ENCODE measurements at regions not wholly inside any gene's neighbourhood (a gene's known extent, or its start where the extent isn't known, plus 50 kb on each side); places are given as distances from the start of the nearest gene placed in this dataset.

- Histone ChIP-seq H3K27me3 (ENCODE audit: insufficient read depth, low read depth) (no peaks in the 10 kb centered on the region), H3K9me2 (ENCODE audit: insufficient read depth) (no peaks in the 10 kb centered on the region), H4K20me1 (ENCODE audit: insufficient read depth) (no peaks in the 10 kb centered on the region), H3K79me2 (ENCODE audit: low read depth) (no peaks in the 10 kb centered on the region), H3K4me3 (no peak overlapping the region), H3K4me1 (replicated peaks; ENCODE audit: insufficient read depth) (no peaks in the 10 kb centered on the region), H3K36me3 (ENCODE audit: low read depth) (no peaks in the 10 kb centered on the region), H3K9me3 (ENCODE audit: insufficient read depth, low read depth) (no peaks in the 10 kb centered on the region), H3F3A (ENCODE audit: insufficient read depth, low read depth) (no peaks in the 10 kb centered on the region), H2AFZ (no peak overlapping the region), H3K4me2 (no peak overlapping the region), H3K27ac (no peak overlapping the region)
- intact Hi-C loops (cut with micrococcal nuclease; ENCODE audit: unreplicated experiment) = no loop called here
- no TSS peak for BruUV-seq (replicated peaks)
- POLR2A ChIA-PET (ENCODE audit: unreplicated experiment) = no interaction called here
- no peak for TF ChIP-seq CTCF (conservative IDR thresholded peaks at IDR 0.05)
- no peak for TF ChIP-seq EZH2 (IDR thresholded peaks at IDR 0.05; ENCODE audit: low read depth)
- CTCF ChIA-PET = no interaction called here
- no peak for DNase-seq
Observed at GRCh38 chrX:40415675-40416074, 165.1 kb upstream of the ATP6AP2 start.

GRCh38 chrX:40414335-40414734 is 166.4 kb upstream of the ATP6AP2 start:
- Histone ChIP-seq H4K20me1 (ENCODE audit: insufficient read depth) (no peaks in the 10 kb centered on the region), H3K9me3 (ENCODE audit: insufficient read depth, low read depth) (no peaks in the 10 kb centered on the region), H3F3A (ENCODE audit: insufficient read depth, low read depth) (no peaks in the 10 kb centered on the region), H3K27me3 (ENCODE audit: insufficient read depth, low read depth) (no peaks in the 10 kb centered on the region), H3K4me3 (no peak overlapping the region), H3K27ac (no peak overlapping the region), H2AFZ (no peak overlapping the region), H3K9me2 (ENCODE audit: insufficient read depth) (no peaks in the 10 kb centered on the region), H3K36me3 (ENCODE audit: low read depth) (no peaks in the 10 kb centered on the region), H3K4me1 (replicated peaks; ENCODE audit: insufficient read depth) (no peaks in the 10 kb centered on the region), H3K4me2 (no peak overlapping the region), H3K79me2 (ENCODE audit: low read depth) (no peaks in the 10 kb centered on the region)
- BruUV-seq (replicated peaks) = no TSS peak
- no peak for DNase-seq
- intact Hi-C loops (cut with micrococcal nuclease; ENCODE audit: unreplicated experiment) = no loop called here
- POLR2A ChIA-PET (ENCODE audit: unreplicated experiment) = no interaction called here
- TF ChIP-seq CTCF (conservative IDR thresholded peaks at IDR 0.05) (no peak), EZH2 (IDR thresholded peaks at IDR 0.05; ENCODE audit: low read depth) (no peak)
- CTCF ChIA-PET = no interaction called here

GRCh38 chrX:40411340-40412111 is 169.2 kb upstream of the ATP6AP2 start:
- Histone ChIP-seq H4K20me1 (ENCODE audit: insufficient read depth) (no peaks in the 10 kb centered on the region), H3K9me2 (ENCODE audit: insufficient read depth) (no peaks in the 10 kb centered on the region), H3F3A (ENCODE audit: insufficient read depth, low read depth) (no peaks in the 10 kb centered on the region), H3K36me3 (ENCODE audit: low read depth) (no peaks in the 10 kb centered on the region), H3K4me2 (no peak overlapping the region), H3K79me2 (ENCODE audit: low read depth) (no peaks in the 10 kb centered on the region), H3K4me1 (replicated peaks; ENCODE audit: insufficient read depth) (no peaks in the 10 kb centered on the region), H3K4me3 (no peak overlapping the region), H2AFZ (no peak overlapping the region), H3K27ac (no peak overlapping the region), H3K27me3 (ENCODE audit: insufficient read depth, low read depth) (no peaks in the 10 kb centered on the region), H3K9me3 (ENCODE audit: insufficient read depth, low read depth) (no peaks in the 10 kb centered on the region)
- ChIA-PET CTCF (no interaction called here), POLR2A (ENCODE audit: unreplicated experiment) (no interaction called here)
- no peak for DNase-seq
- TF ChIP-seq CTCF (conservative IDR thresholded peaks at IDR 0.05) = no peak
- no peak for TF ChIP-seq EZH2 (IDR thresholded peaks at IDR 0.05; ENCODE audit: low read depth)
- intact Hi-C loops (cut with micrococcal nuclease; ENCODE audit: unreplicated experiment) = no loop called here
- no TSS peak for BruUV-seq (replicated peaks)

All from PC-9 (cell line).